Keratinocyte (primary cell): ENCODE measurements at regions not wholly inside any gene's neighbourhood (a gene's known extent, or its start where the extent isn't known, plus 50 kb on each side); places are given as distances from the start of the nearest gene placed in this dataset.

Source experiments
- DNase-seq: peaks from one replicate; pipeline ENCODE4 v3.0.0-alpha.2; 2011; ENCODE audit warnings: low read depth, missing footprints, low spot score
- FAIRE-seq: peaks from 2 replicates; lab custom pipeline; 2011; peaks lifted over from hg19 to GRCh38; lab: Jason Lieb, UNC
- H2AFZ ChIP-seq: 2 replicates; pipeline ENCODE4 v1.6.0; 2012; ENCODE audit warnings: low read length, control low read depth, inconsistent platforms; ENCODE audit not compliant: control insufficient read depth
- H3K27ac ChIP-seq: 2 replicates; pipeline ENCODE4 v1.5.1; 2011; ENCODE audit warnings: low read length; ENCODE audit not compliant: control insufficient read depth, insufficient read depth
- H3K27me3 ChIP-seq: 3 replicates; pipeline ENCODE4 v1.6.0; 2011; ENCODE audit warnings: low read length; ENCODE audit not compliant: control insufficient read depth, insufficient read depth; ENCODE audit errors: extremely low read depth
- H3K36me3 ChIP-seq, 2 experiments: 2 replicates in 1 of 2; 3 replicates in 1 of 2; pipeline ENCODE4 v1.5.1; 2011; ENCODE audit warnings: low read length in 2 of 2, mild to moderate bottlenecking in 1 of 2; ENCODE audit not compliant: control insufficient read depth in 2 of 2, insufficient read depth in 2 of 2; ENCODE audit errors: extremely low read depth in 1 of 2
- H3K4me1 ChIP-seq: 3 replicates; pipeline ENCODE4 v1.5.1; 2011; ENCODE audit warnings: low read length; ENCODE audit not compliant: control insufficient read depth, insufficient read depth; ENCODE audit errors: extremely low read depth
- H3K4me2 ChIP-seq: 3 replicates; pipeline ENCODE4 v1.6.0; 2011; ENCODE audit warnings: low read depth, low read length; ENCODE audit not compliant: control insufficient read depth, insufficient read depth; ENCODE audit errors: extremely low read depth
- H3K4me3 ChIP-seq, 3 experiments: fragments of 200-600 bp in 1 of 3; sonication (generic) in 1 of 3; 2 replicates in 2 of 3; 3 replicates in 1 of 3; pipeline ENCODE4 v1.5.1; 2011 to 2016; ENCODE audit warnings: low read length in 3 of 3, mild to moderate bottlenecking in 3 of 3, control low read depth in 2 of 3, inconsistent platforms in 1 of 3, low read depth in 1 of 3, mixed read lengths in 1 of 3, mixed run types in 1 of 3, moderate library complexity in 1 of 3; ENCODE audit not compliant: control insufficient read depth in 2 of 3, insufficient read depth in 2 of 3; ENCODE audit errors: extremely low read depth in 1 of 3
- H3K79me2 ChIP-seq: 2 replicates; pipeline ENCODE4 v1.6.0; 2012; ENCODE audit warnings: low read length; ENCODE audit not compliant: control insufficient read depth, insufficient read depth
- H3K9ac ChIP-seq: 3 replicates; pipeline ENCODE4 v1.6.0; 2011; ENCODE audit warnings: low read length; ENCODE audit not compliant: control insufficient read depth, insufficient read depth; ENCODE audit errors: extremely low read depth
- H3K9me1 ChIP-seq: 3 replicates; pipeline ENCODE4 v1.6.0; 2011; ENCODE audit warnings: low read length; ENCODE audit not compliant: control insufficient read depth, insufficient read depth; ENCODE audit errors: extremely low read depth
- H3K9me3 ChIP-seq: 2 replicates; pipeline ENCODE4 v1.5.1; 2012; ENCODE audit warnings: low read depth, low read length; ENCODE audit not compliant: control insufficient read depth
- H4K20me1 ChIP-seq: 3 replicates; pipeline ENCODE4 v1.6.0; 2011; ENCODE audit warnings: low read length; ENCODE audit not compliant: control insufficient read depth, insufficient read depth; ENCODE audit errors: extremely low read depth
- EZH2 ChIP-seq: IDR thresholded peaks from one replicate; pipeline ENCODE4 v1.6.1; 2012; ENCODE audit warnings: inconsistent platforms, mild to moderate bottlenecking, low read length, moderate library complexity
- dilution Hi-C: fragments of 300-500 bp; cut with MboI; formaldehyde crosslinking; loops from one replicate; pipeline ENCODE4 v1.7.0; 2020; ENCODE audit warnings: low sequenced_read_pairs; ENCODE audit not compliant: extremely low pct_ligation_motif_present
- TF ChIP-seq, protein P1 (sequence below), 3 experiments: IDR thresholded peaks in 1 of 3; conservative IDR thresholded peaks in 1 of 3; optimal IDR thresholded peaks in 1 of 3; 2 replicates in 2 of 3; 3 replicates in 1 of 3; pipeline versions ENCODE3 to v1.5.1; 2011; ENCODE audit warnings: low read length in 3 of 3, mild to moderate bottlenecking in 3 of 3, moderate library complexity in 2 of 3, control low read depth in 1 of 3, inconsistent platforms in 1 of 3; ENCODE audit not compliant: insufficient read depth in 2 of 3; ENCODE audit errors: extremely low read depth in 1 of 3

DNA sequence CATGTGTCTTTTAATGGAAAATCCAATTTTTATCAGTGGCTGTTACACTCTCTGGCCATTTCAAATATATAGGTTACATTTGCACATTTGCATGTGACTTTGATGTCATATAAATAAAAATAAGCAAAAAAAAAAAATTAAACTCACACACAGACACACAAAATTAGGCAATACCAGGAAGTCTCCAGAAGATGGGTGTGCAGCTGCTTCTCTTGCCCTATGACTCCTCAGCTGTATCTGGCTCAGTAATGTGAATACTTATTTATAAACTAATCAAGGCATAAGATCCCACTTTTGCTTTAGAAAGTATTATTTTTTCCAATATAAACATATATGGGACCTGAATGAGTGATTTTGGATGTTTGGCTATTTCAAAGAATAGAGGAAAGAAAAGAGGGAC is 461.1 kb downstream of the LRIG3 start:
- no peaks in the 10 kb centered on the region for H3K36me3 ChIP-seq
- no peak overlapping the region for H3K27ac ChIP-seq
- no peak overlapping the region for H3K9ac ChIP-seq
- H3K79me2 ChIP-seq = no peaks in the 10 kb centered on the region
- H3K9me3 ChIP-seq = no peaks in the 10 kb centered on the region
- TF ChIP-seq, protein P1, sequence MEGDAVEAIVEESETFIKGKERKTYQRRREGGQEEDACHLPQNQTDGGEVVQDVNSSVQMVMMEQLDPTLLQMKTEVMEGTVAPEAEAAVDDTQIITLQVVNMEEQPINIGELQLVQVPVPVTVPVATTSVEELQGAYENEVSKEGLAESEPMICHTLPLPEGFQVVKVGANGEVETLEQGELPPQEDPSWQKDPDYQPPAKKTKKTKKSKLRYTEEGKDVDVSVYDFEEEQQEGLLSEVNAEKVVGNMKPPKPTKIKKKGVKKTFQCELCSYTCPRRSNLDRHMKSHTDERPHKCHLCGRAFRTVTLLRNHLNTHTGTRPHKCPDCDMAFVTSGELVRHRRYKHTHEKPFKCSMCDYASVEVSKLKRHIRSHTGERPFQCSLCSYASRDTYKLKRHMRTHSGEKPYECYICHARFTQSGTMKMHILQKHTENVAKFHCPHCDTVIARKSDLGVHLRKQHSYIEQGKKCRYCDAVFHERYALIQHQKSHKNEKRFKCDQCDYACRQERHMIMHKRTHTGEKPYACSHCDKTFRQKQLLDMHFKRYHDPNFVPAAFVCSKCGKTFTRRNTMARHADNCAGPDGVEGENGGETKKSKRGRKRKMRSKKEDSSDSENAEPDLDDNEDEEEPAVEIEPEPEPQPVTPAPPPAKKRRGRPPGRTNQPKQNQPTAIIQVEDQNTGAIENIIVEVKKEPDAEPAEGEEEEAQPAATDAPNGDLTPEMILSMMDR (optimal IDR thresholded peaks at IDR 0.05 in 1 of 3, IDR thresholded peaks at IDR 0.05 in 1 of 3, conservative IDR thresholded peaks at IDR 0.05 in 1 of 3; ENCODE audit: extremely low read depth in 1 of 3, insufficient read depth in 2 of 3, low read length in 3 of 3) = no peak
- no peak for TF ChIP-seq EZH2
- dilution Hi-C loops = no loop called here
- no peaks in the 10 kb centered on the region for H3K9me1 ChIP-seq
- no peak overlapping the region for H3K4me2 ChIP-seq
- DNase-seq (no peak), FAIRE-seq (no peak)
- no peak overlapping the region for H3K4me3 ChIP-seq
- no peak overlapping the region for H2AFZ ChIP-seq
- H3K4me1 ChIP-seq = no peaks in the 10 kb centered on the region
- no peaks in the 10 kb centered on the region for H3K27me3 ChIP-seq
- H4K20me1 ChIP-seq = no peaks in the 10 kb centered on the region

DNA sequence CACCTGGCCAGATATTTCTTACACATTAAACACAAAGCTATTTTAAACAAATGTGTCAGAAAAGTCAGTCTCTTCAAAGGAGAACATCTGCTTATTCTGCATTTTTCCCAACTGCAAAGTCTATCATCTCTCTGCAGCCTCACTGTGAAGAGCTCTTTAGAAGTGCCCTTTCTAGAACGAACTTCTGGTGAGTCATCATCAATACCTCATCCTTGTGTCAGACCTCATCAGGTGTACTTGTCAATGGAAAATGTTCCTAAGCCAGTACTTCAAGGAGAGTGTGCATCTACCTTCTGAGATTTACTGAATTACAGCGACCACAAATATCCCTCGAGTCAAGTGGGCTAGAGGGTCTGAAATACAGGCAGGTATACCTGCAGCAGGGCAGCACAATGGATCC is 457.3 kb downstream of the LRIG3 start:
- no peaks in the 10 kb centered on the region for H3K9me1 ChIP-seq
- FAIRE-seq = no peak
- H3K9me3 ChIP-seq = peaks cover 4% of the 10 kb centered on the region
- no peak for TF ChIP-seq EZH2
- TF ChIP-seq, protein P1 (optimal IDR thresholded peaks at IDR 0.05 in 1 of 3, IDR thresholded peaks at IDR 0.05 in 1 of 3, conservative IDR thresholded peaks at IDR 0.05 in 1 of 3; ENCODE audit: extremely low read depth in 1 of 3, insufficient read depth in 2 of 3, low read length in 3 of 3) = no peak
- dilution Hi-C loops = no loop called here
- no peak overlapping the region for H3K4me2 ChIP-seq
- H3K36me3 ChIP-seq = no peaks in the 10 kb centered on the region
- H3K79me2 ChIP-seq = no peaks in the 10 kb centered on the region
- no peak overlapping the region for H3K27ac ChIP-seq
- no peak for DNase-seq
- no peak overlapping the region for H3K9ac ChIP-seq
- no peaks in the 10 kb centered on the region for H3K4me1 ChIP-seq
- H3K4me3 ChIP-seq = no peak overlapping the region
- no peaks in the 10 kb centered on the region for H3K27me3 ChIP-seq
- H2AFZ ChIP-seq = no peak overlapping the region
- H4K20me1 ChIP-seq = no peaks in the 10 kb centered on the region
